22Rv1 (cell line): ENCODE measurements at regions not wholly inside any gene's neighbourhood (a gene's known extent, or its start where the extent isn't known, plus 50 kb on each side); places are given as distances from the start of the nearest gene placed in this dataset.

Source experiments
- CTCF ChIP-seq: fragments of 450-650 bp; IDR thresholded peaks from 2 replicates; pipeline ENCODE4 v1.5.1; 2017; ENCODE audit warnings: mild to moderate bottlenecking
- ZFX ChIP-seq: fragments of 450-650 bp; IDR thresholded peaks from 2 replicates; pipeline ENCODE4 v1.6.1; 2017; ENCODE audit warnings: antibody characterized with exemption, borderline replicate concordance

DNA sequence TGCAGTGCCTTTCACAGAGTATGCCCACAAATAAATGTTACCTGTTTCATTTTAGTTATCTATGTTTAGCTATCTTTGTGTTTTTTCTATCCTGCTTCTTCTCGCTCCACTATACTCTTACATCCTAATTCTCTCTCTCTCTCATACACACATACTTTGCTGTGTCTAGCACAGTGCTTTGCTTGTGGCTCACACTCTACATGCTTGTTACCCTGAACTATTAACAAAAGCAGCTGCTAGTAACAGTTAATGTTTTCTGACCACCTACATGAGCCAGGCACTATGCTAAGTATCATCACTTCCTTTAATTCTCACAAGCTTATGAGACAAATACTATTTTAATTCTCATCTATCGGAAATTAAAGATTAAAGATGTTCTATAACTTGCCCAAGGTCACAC, 390.5 kb upstream of the HNRNPA3 start:
- TF ChIP-seq CTCF: no peak
- TF ChIP-seq ZFX: no peak
